ENCODE measurements at regions not wholly inside any gene's neighbourhood (a gene's known extent, or its start where the extent isn't known, plus 50 kb on each side); places are given as distances from the start of the nearest gene placed in this dataset.

- Histone ChIP-seq H3K27me3 (ENCODE audit: control insufficient read depth, insufficient read depth, low read length) (no peaks in the 10 kb centered on the region), H3K4me3 (ENCODE audit: low read depth, low read length) (no peak overlapping the region), H3K36me3 (ENCODE audit: control insufficient read depth, insufficient read depth, low read length) (no peaks in the 10 kb centered on the region)
- no peak for DNase-seq (ENCODE audit: low read depth)
- no peak for TF ChIP-seq CTCF (IDR thresholded peaks at IDR 0.05; ENCODE audit: insufficient read depth, low read length, poor library complexity, severe bottlenecking)
These were observed 96.7 kb upstream of the ALDH1B1 start for GRCh38 chr9:38295764-38296163.

- TF ChIP-seq CTCF (IDR thresholded peaks at IDR 0.05; ENCODE audit: insufficient read depth, low read length, poor library complexity, severe bottlenecking): no peak
- H3K27me3 ChIP-seq (ENCODE audit: control insufficient read depth, insufficient read depth, low read length): no peaks in the 10 kb centered on the region
- DNase-seq (ENCODE audit: low read depth): no peak
- no peaks in the 10 kb centered on the region for H3K36me3 ChIP-seq (ENCODE audit: control insufficient read depth, insufficient read depth, low read length)
- no peak overlapping the region for H3K4me3 ChIP-seq (ENCODE audit: low read depth, low read length)
These were observed 98.1 kb upstream of the ALDH1B1 start for GRCh38 chr9:38294220-38294960.

- H3K27me3 ChIP-seq (ENCODE audit: control insufficient read depth, insufficient read depth, low read length): no peaks in the 10 kb centered on the region
- no peaks in the 10 kb centered on the region for H3K36me3 ChIP-seq (ENCODE audit: control insufficient read depth, insufficient read depth, low read length)
- no peak overlapping the region for H3K4me3 ChIP-seq (ENCODE audit: low read depth, low read length)
- DNase-seq (ENCODE audit: low read depth): no peak
- TF ChIP-seq CTCF (IDR thresholded peaks at IDR 0.05; ENCODE audit: insufficient read depth, low read length, poor library complexity, severe bottlenecking): no peak
These were observed 99.5 kb upstream of the ALDH1B1 start for GRCh38 chr9:38293022-38293421.

- DNase-seq (ENCODE audit: low read depth): no peak
- no peaks in the 10 kb centered on the region for H3K27me3 ChIP-seq (ENCODE audit: control insufficient read depth, insufficient read depth, low read length)
These were observed 100.0 kb upstream of the ALDH1B1 start for GRCh38 chr9:38292480-38292879.

GRCh38 chr9:38289866-38290245 is 102.6 kb upstream of the ALDH1B1 start:
- DNase-seq (ENCODE audit: low read depth): no peak
- Histone ChIP-seq H3K4me3 (ENCODE audit: low read depth, low read length) (no peak overlapping the region), H3K27me3 (ENCODE audit: control insufficient read depth, insufficient read depth, low read length) (no peaks in the 10 kb centered on the region), H3K36me3 (ENCODE audit: control insufficient read depth, insufficient read depth, low read length) (no peaks in the 10 kb centered on the region)
- TF ChIP-seq CTCF (IDR thresholded peaks at IDR 0.05; ENCODE audit: insufficient read depth, low read length, poor library complexity, severe bottlenecking): no peak

More at GRCh38 chr9:38292480-38292879, 100.0 kb upstream of the ALDH1B1 start:
- TF ChIP-seq CTCF (IDR thresholded peaks at IDR 0.05; ENCODE audit: insufficient read depth, low read length, poor library complexity, severe bottlenecking): no peak
- no peak overlapping the region for H3K4me3 ChIP-seq (ENCODE audit: low read depth, low read length)
- no peaks in the 10 kb centered on the region for H3K36me3 ChIP-seq (ENCODE audit: control insufficient read depth, insufficient read depth, low read length)
